Endothelial cell of umbilical vein (primary cell): ENCODE measurements at regions not wholly inside any gene's neighbourhood (a gene's known extent, or its start where the extent isn't known, plus 50 kb on each side); places are given as distances from the start of the nearest gene placed in this dataset.

ENCODE experiments used
- EZH2 ChIP-seq: IDR thresholded peaks from 2 replicates; pipeline ENCODE4 v1.6.1; 2012; ENCODE audit warnings: borderline replicate concordance, low read depth, mild to moderate bottlenecking, moderate library complexity, low read length, inconsistent platforms; ENCODE audit not compliant: severe bottlenecking
- TF ChIP-seq, protein P1 (sequence below), 2 donors: IDR thresholded peaks; 1 replicate in 1 of 2; 2 replicates in 1 of 2; pipeline ENCODE4 v1.5.1; 2011; ENCODE audit warnings: low read length in 2 of 2, mild to moderate bottlenecking in 2 of 2, moderate library complexity in 2 of 2, control low read depth in 1 of 2, inconsistent platforms in 1 of 2, low read depth in 1 of 2; ENCODE audit not compliant: insufficient read depth in 1 of 2; ENCODE audit errors: extremely low read depth in 1 of 2

- TF ChIP-seq, protein P1, sequence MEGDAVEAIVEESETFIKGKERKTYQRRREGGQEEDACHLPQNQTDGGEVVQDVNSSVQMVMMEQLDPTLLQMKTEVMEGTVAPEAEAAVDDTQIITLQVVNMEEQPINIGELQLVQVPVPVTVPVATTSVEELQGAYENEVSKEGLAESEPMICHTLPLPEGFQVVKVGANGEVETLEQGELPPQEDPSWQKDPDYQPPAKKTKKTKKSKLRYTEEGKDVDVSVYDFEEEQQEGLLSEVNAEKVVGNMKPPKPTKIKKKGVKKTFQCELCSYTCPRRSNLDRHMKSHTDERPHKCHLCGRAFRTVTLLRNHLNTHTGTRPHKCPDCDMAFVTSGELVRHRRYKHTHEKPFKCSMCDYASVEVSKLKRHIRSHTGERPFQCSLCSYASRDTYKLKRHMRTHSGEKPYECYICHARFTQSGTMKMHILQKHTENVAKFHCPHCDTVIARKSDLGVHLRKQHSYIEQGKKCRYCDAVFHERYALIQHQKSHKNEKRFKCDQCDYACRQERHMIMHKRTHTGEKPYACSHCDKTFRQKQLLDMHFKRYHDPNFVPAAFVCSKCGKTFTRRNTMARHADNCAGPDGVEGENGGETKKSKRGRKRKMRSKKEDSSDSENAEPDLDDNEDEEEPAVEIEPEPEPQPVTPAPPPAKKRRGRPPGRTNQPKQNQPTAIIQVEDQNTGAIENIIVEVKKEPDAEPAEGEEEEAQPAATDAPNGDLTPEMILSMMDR (IDR thresholded peaks at IDR 0.05; ENCODE audit: extremely low read depth in 1 of 2, insufficient read depth in 1 of 2, low read depth in 1 of 2, low read length in 2 of 2), result no peak
- TF ChIP-seq EZH2, result no peak
Observed at GRCh38 chr4:148926276-148927260, 484.4 kb upstream of the NR3C2 start.
